SU-DHL-6 (cell line): ENCODE measurements at regions not wholly inside any gene's neighbourhood (a gene's known extent, or its start where the extent isn't known, plus 50 kb on each side); places are given as distances from the start of the nearest gene placed in this dataset.

ENCODE experiments used
- CTCF ChIP-seq: fragments of 200-600 bp; sonication (generic); IDR thresholded peaks from one replicate; pipeline ENCODE4 v1.5.1; 2017; ENCODE audit warnings: antibody characterized with exemption, mild to moderate bottlenecking, low read length, moderate library complexity; ENCODE audit not compliant: insufficient read depth, poor library complexity, severe bottlenecking
- EZH2phosphoT487 ChIP-seq: fragments of 200-600 bp; sonication (generic), shearing (Covaris generic); conservative IDR thresholded peaks from 2 replicates; pipeline ENCODE4 v1.6.1; 2018; ENCODE audit warnings: mild to moderate bottlenecking, antibody characterized with exemption, low read length, moderate library complexity, mixed read lengths

- TF ChIP-seq CTCF (no peak), EZH2phosphoT487 (no peak)
Measured at GRCh38 chr9:120098584-120098983, 481.4 kb downstream of the CDK5RAP2 start.
